ENCODE measurements at regions not wholly inside any gene's neighbourhood (a gene's known extent, or its start where the extent isn't known, plus 50 kb on each side); places are given as distances from the start of the nearest gene placed in this dataset.

DNA sequence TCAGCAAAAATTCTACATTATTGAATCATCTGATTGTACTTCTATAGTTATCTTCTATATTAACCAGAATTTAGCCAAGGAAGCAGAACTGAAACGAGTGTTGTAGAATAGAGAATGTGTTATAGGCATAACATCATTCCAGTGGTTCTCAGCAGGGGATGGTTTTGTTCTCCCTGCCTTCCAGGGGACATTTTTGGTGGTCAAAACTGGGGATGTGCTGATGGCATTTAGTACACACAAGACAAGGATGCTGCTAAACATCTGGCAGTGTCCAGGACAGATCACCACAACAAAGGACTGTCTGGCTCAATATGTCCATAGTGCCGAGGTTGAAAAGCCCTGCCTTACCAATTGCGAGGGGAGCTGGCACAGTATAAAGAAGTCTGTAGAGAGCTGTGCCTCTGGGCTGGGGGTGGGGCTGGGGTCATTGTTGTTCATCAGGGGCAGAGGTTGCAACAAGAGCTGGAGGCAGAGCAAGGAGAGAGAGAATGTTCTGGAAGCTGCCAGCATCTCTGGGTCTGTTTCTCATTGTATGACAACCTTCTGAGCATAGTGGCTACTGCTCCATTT, 1472.8 kb downstream of the AACS start (continued):
- TF ChIP-seq, protein P1, sequence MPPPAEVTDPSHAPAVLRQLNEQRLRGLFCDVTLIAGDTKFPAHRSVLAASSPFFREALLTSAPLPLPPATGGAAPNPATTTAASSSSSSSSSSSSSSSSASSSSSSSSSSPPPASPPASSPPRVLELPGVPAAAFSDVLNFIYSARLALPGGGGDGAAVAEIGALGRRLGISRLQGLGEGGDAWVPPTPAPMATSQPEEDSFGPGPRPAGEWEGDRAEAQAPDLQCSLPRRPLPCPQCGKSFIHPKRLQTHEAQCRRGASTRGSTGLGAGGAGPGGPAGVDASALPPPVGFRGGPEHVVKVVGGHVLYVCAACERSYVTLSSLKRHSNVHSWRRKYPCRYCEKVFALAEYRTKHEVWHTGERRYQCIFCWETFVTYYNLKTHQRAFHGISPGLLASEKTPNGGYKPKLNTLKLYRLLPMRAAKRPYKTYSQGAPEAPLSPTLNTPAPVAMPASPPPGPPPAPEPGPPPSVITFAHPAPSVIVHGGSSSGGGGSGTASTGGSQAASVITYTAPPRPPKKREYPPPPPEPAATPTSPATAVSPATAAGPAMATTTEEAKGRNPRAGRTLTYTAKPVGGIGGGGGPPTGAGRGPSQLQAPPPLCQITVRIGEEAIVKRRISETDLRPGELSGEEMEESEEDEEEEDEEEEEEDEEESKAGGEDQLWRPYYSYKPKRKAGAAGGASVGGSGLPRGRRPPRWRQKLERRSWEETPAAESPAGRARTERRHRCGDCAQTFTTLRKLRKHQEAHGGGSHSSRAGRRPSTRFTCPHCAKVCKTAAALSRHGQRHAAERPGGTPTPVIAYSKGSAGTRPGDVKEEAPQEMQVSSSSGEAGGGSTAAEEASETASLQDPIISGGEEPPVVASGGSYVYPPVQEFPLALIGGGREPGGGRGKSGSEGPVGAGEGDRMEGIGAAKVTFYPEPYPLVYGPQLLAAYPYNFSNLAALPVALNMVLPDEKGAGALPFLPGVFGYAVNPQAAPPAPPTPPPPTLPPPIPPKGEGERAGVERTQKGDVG (CRISPR knock-in tag; IDR thresholded peaks at IDR 0.05) = no peak
- TF ChIP-seq, protein P2, sequence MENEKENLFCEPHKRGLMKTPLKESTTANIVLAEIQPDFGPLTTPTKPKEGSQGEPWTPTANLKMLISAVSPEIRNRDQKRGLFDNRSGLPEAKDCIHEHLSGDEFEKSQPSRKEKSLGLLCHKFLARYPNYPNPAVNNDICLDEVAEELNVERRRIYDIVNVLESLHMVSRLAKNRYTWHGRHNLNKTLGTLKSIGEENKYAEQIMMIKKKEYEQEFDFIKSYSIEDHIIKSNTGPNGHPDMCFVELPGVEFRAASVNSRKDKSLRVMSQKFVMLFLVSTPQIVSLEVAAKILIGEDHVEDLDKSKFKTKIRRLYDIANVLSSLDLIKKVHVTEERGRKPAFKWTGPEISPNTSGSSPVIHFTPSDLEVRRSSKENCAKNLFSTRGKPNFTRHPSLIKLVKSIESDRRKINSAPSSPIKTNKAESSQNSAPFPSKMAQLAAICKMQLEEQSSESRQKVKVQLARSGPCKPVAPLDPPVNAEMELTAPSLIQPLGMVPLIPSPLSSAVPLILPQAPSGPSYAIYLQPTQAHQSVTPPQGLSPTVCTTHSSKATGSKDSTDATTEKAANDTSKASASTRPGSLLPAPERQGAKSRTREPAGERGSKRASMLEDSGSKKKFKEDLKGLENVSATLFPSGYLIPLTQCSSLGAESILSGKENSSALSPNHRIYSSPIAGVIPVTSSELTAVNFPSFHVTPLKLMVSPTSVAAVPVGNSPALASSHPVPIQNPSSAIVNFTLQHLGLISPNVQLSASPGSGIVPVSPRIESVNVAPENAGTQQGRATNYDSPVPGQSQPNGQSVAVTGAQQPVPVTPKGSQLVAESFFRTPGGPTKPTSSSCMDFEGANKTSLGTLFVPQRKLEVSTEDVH (IDR thresholded peaks at IDR 0.05; ENCODE audit: low read depth, partially characterized antibody) = no peak
- TF ChIP-seq SMARCA5 (IDR thresholded peaks at IDR 0.05) (no peak), CHD1 (IDR thresholded peaks at IDR 0.05; ENCODE audit: low read depth, low read length) (no peak), GABPA (IDR thresholded peaks at IDR 0.05; ENCODE audit: low read depth) (no peak), POLR2A (IDR thresholded peaks at IDR 0.05; ENCODE audit: low read depth, low read length) (no peak), YY1 (IDR thresholded peaks at IDR 0.05; ENCODE audit: low read depth, low read length) (no peak), CBX3 (IDR thresholded peaks at IDR 0.05; ENCODE audit: borderline replicate concordance, low read depth) (no peak), CEBPB (IDR thresholded peaks at IDR 0.05; ENCODE audit: borderline replicate concordance in 1 of 2, low read depth in 2 of 2, low read length in 2 of 2) (no peak)
- TF ChIP-seq, protein P3, sequence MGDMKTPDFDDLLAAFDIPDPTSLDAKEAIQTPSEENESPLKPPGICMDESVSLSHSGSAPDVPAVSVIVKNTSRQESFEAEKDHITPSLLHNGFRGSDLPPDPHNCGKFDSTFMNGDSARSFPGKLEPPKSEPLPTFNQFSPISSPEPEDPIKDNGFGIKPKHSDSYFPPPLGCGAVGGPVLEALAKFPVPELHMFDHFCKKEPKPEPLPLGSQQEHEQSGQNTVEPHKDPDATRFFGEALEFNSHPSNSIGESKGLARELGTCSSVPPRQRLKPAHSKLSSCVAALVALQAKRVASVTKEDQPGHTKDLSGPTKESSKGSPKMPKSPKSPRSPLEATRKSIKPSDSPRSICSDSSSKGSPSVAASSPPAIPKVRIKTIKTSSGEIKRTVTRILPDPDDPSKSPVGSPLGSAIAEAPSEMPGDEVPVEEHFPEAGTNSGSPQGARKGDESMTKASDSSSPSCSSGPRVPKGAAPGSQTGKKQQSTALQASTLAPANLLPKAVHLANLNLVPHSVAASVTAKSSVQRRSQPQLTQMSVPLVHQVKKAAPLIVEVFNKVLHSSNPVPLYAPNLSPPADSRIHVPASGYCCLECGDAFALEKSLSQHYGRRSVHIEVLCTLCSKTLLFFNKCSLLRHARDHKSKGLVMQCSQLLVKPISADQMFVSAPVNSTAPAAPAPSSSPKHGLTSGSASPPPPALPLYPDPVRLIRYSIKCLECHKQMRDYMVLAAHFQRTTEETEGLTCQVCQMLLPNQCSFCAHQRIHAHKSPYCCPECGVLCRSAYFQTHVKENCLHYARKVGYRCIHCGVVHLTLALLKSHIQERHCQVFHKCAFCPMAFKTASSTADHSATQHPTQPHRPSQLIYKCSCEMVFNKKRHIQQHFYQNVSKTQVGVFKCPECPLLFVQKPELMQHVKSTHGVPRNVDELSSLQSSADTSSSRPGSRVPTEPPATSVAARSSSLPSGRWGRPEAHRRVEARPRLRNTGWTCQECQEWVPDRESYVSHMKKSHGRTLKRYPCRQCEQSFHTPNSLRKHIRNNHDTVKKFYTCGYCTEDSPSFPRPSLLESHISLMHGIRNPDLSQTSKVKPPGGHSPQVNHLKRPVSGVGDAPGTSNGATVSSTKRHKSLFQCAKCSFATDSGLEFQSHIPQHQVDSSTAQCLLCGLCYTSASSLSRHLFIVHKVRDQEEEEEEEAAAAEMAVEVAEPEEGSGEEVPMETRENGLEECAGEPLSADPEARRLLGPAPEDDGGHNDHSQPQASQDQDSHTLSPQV (IDR thresholded peaks at IDR 0.05) = no peak
